ENCODE measurements at regions not wholly inside any gene's neighbourhood (a gene's known extent, or its start where the extent isn't known, plus 50 kb on each side); places are given as distances from the start of the nearest gene placed in this dataset.

DNA sequence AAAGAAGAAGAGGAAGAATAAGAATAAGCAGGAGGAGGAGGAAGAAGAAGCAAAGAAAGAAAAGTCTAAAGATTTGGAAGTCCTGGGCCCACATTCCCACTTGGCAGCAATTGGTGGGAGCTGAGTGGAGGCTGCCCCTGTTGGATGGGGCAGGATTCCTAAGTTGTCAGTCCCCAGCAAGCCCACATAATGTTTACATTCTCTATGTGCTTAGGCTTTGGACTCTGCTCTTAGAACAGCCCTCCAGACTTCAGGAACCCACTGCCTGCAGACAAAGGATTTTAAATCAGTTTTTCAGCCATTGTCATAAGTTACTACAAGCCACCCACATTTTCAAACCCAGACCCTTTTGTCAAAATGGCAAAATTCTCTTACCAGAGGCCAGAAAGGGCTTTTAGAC, 92.0 kb downstream of the OTX2 start:
- intact Hi-C loops (cut with DNase I) = no loop called here
- no peak for TF ChIP-seq POLR2A (IDR thresholded peaks at IDR 0.05)
- no peak for TF ChIP-seq CTCF (IDR thresholded peaks at IDR 0.05)
- no peaks in the 10 kb centered on the region for H3K36me3 ChIP-seq
- no peak overlapping the region for H3K27ac ChIP-seq
- H3K4me3 ChIP-seq (replicated peaks in 1 of 3) = no peak overlapping the region
- H3K9me3 ChIP-seq = no peaks in the 10 kb centered on the region
- DNase-seq = no peak
- H3K4me1 ChIP-seq = no peaks in the 10 kb centered on the region
- H3K27me3 ChIP-seq = no peaks in the 10 kb centered on the region

DNA sequence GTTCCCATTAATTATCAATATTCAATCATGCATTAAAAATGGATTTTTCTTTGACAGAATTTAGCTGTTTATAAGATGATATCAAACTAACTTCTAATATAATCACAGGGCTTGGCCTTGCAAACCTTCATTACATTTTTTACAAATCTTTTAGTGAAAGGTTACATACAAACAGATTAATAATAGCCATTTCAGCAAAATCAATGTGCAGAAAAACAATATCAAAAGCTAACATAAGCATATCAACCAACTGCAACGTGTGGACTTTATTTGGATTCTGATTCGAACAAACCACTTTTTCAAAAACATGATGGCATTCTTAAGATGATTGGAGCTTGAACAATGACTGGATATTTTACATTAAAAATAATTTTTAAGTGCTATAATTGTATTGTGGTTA, 93.6 kb downstream of the OTX2 start:
- 88 to 90% methylated on average over 2 of the region's 2 CpGs for WGBS, 2 donors
- H3K27me3 ChIP-seq = no peaks in the 10 kb centered on the region
- H3K4me1 ChIP-seq = no peaks in the 10 kb centered on the region
- intact Hi-C loops (cut with DNase I) = no loop called here
- TF ChIP-seq CTCF (IDR thresholded peaks at IDR 0.05) (no peak), POLR2A (IDR thresholded peaks at IDR 0.05) (no peak)
- no peak for DNase-seq
- H3K9me3 ChIP-seq = no peaks in the 10 kb centered on the region
- no peaks in the 10 kb centered on the region for H3K36me3 ChIP-seq
- H3K4me3 ChIP-seq (replicated peaks in 1 of 3) = no peak overlapping the region
- no peak overlapping the region for H3K27ac ChIP-seq

- H3K4me3 ChIP-seq (replicated peaks in 1 of 3) = no peak overlapping the region
- H3K27ac ChIP-seq = no peak overlapping the region
- no peaks in the 10 kb centered on the region for H3K36me3 ChIP-seq
- H3K4me1 ChIP-seq = no peaks in the 10 kb centered on the region
- no peaks in the 10 kb centered on the region for H3K9me3 ChIP-seq
- no peak for DNase-seq
- WGBS, 2 donors = 58 to 61% methylated on average over 4 of the region's 4 CpGs
- H3K27me3 ChIP-seq = no peaks in the 10 kb centered on the region
- intact Hi-C loops (cut with DNase I) = no loop called here
- TF ChIP-seq POLR2A (IDR thresholded peaks at IDR 0.05) = no peak
Measured at GRCh38 chr14:56715938-56716337, 94.3 kb downstream of the OTX2 start.

- 52 to 68% methylated on average over 3 of the region's 3 CpGs for WGBS, 2 donors
- Histone ChIP-seq H3K27ac (no peak overlapping the region), H3K4me1 (no peaks in the 10 kb centered on the region), H3K36me3 (no peaks in the 10 kb centered on the region), H3K4me3 (replicated peaks in 1 of 3) (no peak overlapping the region), H3K9me3 (no peaks in the 10 kb centered on the region), H3K27me3 (no peaks in the 10 kb centered on the region)
- no peak for DNase-seq
- TF ChIP-seq CTCF (IDR thresholded peaks at IDR 0.05) = no peak
- no peak for TF ChIP-seq POLR2A (IDR thresholded peaks at IDR 0.05)
- intact Hi-C loops (cut with DNase I) = no loop called here
Measured at GRCh38 chr14:56709201-56709600, 101.1 kb downstream of the OTX2 start.

GRCh38 chr14:56708704-56709103, 101.6 kb downstream of the OTX2 start:
- Histone ChIP-seq H3K4me3 (replicated peaks in 1 of 3) (no peak overlapping the region), H3K4me1 (no peaks in the 10 kb centered on the region), H3K27ac (no peak overlapping the region), H3K36me3 (no peaks in the 10 kb centered on the region), H3K27me3 (no peaks in the 10 kb centered on the region), H3K9me3 (no peaks in the 10 kb centered on the region)
- DNase-seq = no peak
- WGBS, 2 donors = 31 to 45% methylated on average over 6 of the region's 6 CpGs
- TF ChIP-seq CTCF (IDR thresholded peaks at IDR 0.05) = no peak
- no peak for TF ChIP-seq POLR2A (IDR thresholded peaks at IDR 0.05)
- intact Hi-C loops (cut with DNase I) = no loop called here

DNA sequence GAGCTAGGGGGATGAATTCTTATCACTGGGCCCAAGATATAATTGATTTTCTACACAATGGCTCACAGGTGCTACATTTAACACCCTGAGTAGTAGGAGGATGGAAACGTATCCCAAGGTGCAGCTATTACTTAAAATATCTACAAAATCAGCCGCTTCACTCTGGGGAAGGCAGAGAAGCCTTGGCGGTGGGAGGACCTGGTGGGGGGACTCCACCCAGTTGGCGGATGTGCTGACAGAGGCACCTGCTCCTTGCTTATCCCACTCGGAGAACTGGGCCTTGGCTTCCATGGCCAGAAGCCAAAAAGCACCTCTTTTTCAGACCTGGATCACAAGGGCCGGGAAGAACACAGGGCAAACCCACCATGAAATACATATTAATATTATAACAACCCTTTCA, 106.3 kb downstream of the OTX2 start:
- H3K36me3 ChIP-seq = no peaks in the 10 kb centered on the region
- intact Hi-C loops (cut with DNase I) = no loop called here
- TF ChIP-seq POLR2A (IDR thresholded peaks at IDR 0.05) (no peak), CTCF (IDR thresholded peaks at IDR 0.05) (no peak)
- DNase-seq = no peak
- H3K4me1 ChIP-seq = no peaks in the 10 kb centered on the region
- no peaks in the 10 kb centered on the region for H3K27me3 ChIP-seq
- no peak overlapping the region for H3K27ac ChIP-seq
- WGBS, 2 donors = 58 to 62% methylated on average over 6 of the region's 6 CpGs
- H3K9me3 ChIP-seq = no peaks in the 10 kb centered on the region
- no peak overlapping the region for H3K4me3 ChIP-seq (replicated peaks in 1 of 3)

Data from thyroid gland (tissue), 4 donors.